ENCODE measurements at regions not wholly inside any gene's neighbourhood (a gene's known extent, or its start where the extent isn't known, plus 50 kb on each side); places are given as distances from the start of the nearest gene placed in this dataset.

GRCh38 chr1:204760757-204761156 lies 75.2 kb upstream of the LRRN2 start:
- DNase-seq (ENCODE audit: low read depth in 2 of 2) = peak in 1 of 2 donors; percentile 16
- H3K79me2 ChIP-seq (ENCODE audit: control insufficient read depth, insufficient read depth, low read length) = no peaks in the 10 kb centered on the region
- no peaks in the 10 kb centered on the region for H4K20me1 ChIP-seq (ENCODE audit: control insufficient read depth, extremely low read depth, insufficient read depth, low read length)
- no peak overlapping the region for H3K4me3 ChIP-seq (replicated peaks in 1 of 4; ENCODE audit: control extremely low read depth in 1 of 4, insufficient read depth in 1 of 4, low read depth in 3 of 4, low read length in 4 of 4)
- TF ChIP-seq CTCF (conservative IDR thresholded peaks at IDR 0.05 in 1 of 2, IDR thresholded peaks at IDR 0.05 in 1 of 2; ENCODE audit: low read depth in 1 of 2, low read length in 2 of 2) (no peak), EZH2 (IDR thresholded peaks at IDR 0.05; ENCODE audit: low read length, missing control alignments) (no peak)
- no peak overlapping the region for H2AFZ ChIP-seq (ENCODE audit: low read length)
- peaks cover 4% of the 10 kb centered on the region for H3K27me3 ChIP-seq (ENCODE audit: control insufficient read depth, insufficient read depth, low read length)
- H3K9me3 ChIP-seq (ENCODE audit: control insufficient read depth, insufficient read depth, low read depth, low read length) = no peaks in the 10 kb centered on the region
- no peaks in the 10 kb centered on the region for H3K36me3 ChIP-seq (ENCODE audit: control insufficient read depth, insufficient read depth, low read length)
- H3K9ac ChIP-seq (ENCODE audit: insufficient read depth, low read length) = no peak overlapping the region
- H3K4me1 ChIP-seq (ENCODE audit: control insufficient read depth, extremely low read depth, insufficient read depth, low read length) = peaks cover 6% of the 10 kb centered on the region
- no peak overlapping the region for H3K4me2 ChIP-seq (ENCODE audit: extremely low read depth, insufficient read depth, low read length)
- H3K27ac ChIP-seq (ENCODE audit: insufficient read depth, low read length) = no peak overlapping the region

- peaks cover 12% of the 10 kb centered on the region for H3K27me3 ChIP-seq (ENCODE audit: control insufficient read depth, insufficient read depth, low read length)
- H3K4me1 ChIP-seq (ENCODE audit: control insufficient read depth, extremely low read depth, insufficient read depth, low read length) = peaks cover 6% of the 10 kb centered on the region
- H3K36me3 ChIP-seq (ENCODE audit: control insufficient read depth, insufficient read depth, low read length) = no peaks in the 10 kb centered on the region
- no peak overlapping the region for H3K27ac ChIP-seq (ENCODE audit: insufficient read depth, low read length)
- H3K9ac ChIP-seq (ENCODE audit: insufficient read depth, low read length) = no peak overlapping the region
- peak; percentile 47 to 89 for DNase-seq (ENCODE audit: low read depth in 2 of 2)
- H3K4me3 ChIP-seq (replicated peaks in 1 of 4; ENCODE audit: control extremely low read depth in 1 of 4, insufficient read depth in 1 of 4, low read depth in 3 of 4, low read length in 4 of 4) = no peak overlapping the region
- no peaks in the 10 kb centered on the region for H4K20me1 ChIP-seq (ENCODE audit: control insufficient read depth, extremely low read depth, insufficient read depth, low read length)
- no peaks in the 10 kb centered on the region for H3K9me3 ChIP-seq (ENCODE audit: control insufficient read depth, insufficient read depth, low read depth, low read length)
- H2AFZ ChIP-seq (ENCODE audit: low read length) = peak overlapping the region; percentile 17
- H3K79me2 ChIP-seq (ENCODE audit: control insufficient read depth, insufficient read depth, low read length) = no peaks in the 10 kb centered on the region
- H3K4me2 ChIP-seq (ENCODE audit: extremely low read depth, insufficient read depth, low read length) = peak overlapping the region; percentile 49
- TF ChIP-seq CTCF (conservative IDR thresholded peaks at IDR 0.05 in 1 of 2, IDR thresholded peaks at IDR 0.05 in 1 of 2; ENCODE audit: low read depth in 1 of 2, low read length in 2 of 2) = peak; percentile 58 to 72
- no peak for TF ChIP-seq EZH2 (IDR thresholded peaks at IDR 0.05; ENCODE audit: low read length, missing control alignments)
These were observed 78.4 kb upstream of the LRRN2 start for GRCh38 chr1:204763773-204764427.

GRCh38 chr1:204769997-204770396 lies 84.5 kb upstream of the LRRN2 start:
- H3K9ac ChIP-seq (ENCODE audit: insufficient read depth, low read length) = no peak overlapping the region
- no peak overlapping the region for H3K4me3 ChIP-seq (replicated peaks in 1 of 4; ENCODE audit: control extremely low read depth in 1 of 4, insufficient read depth in 1 of 4, low read depth in 3 of 4, low read length in 4 of 4)
- H3K79me2 ChIP-seq (ENCODE audit: control insufficient read depth, insufficient read depth, low read length) = no peaks in the 10 kb centered on the region
- DNase-seq (ENCODE audit: low read depth in 2 of 2) = peak in 1 of 2 donors; percentile 3
- H3K36me3 ChIP-seq (ENCODE audit: control insufficient read depth, insufficient read depth, low read length) = no peaks in the 10 kb centered on the region
- peaks cover 29% of the 10 kb centered on the region for H3K27me3 ChIP-seq (ENCODE audit: control insufficient read depth, insufficient read depth, low read length)
- H3K9me3 ChIP-seq (ENCODE audit: control insufficient read depth, insufficient read depth, low read depth, low read length) = no peaks in the 10 kb centered on the region
- no peak overlapping the region for H3K4me2 ChIP-seq (ENCODE audit: extremely low read depth, insufficient read depth, low read length)
- H3K27ac ChIP-seq (ENCODE audit: insufficient read depth, low read length) = no peak overlapping the region
- no peaks in the 10 kb centered on the region for H3K4me1 ChIP-seq (ENCODE audit: control insufficient read depth, extremely low read depth, insufficient read depth, low read length)
- H2AFZ ChIP-seq (ENCODE audit: low read length) = no peak overlapping the region
- no peaks in the 10 kb centered on the region for H4K20me1 ChIP-seq (ENCODE audit: control insufficient read depth, extremely low read depth, insufficient read depth, low read length)
- TF ChIP-seq EZH2 (IDR thresholded peaks at IDR 0.05; ENCODE audit: low read length, missing control alignments) (no peak), CTCF (conservative IDR thresholded peaks at IDR 0.05 in 1 of 2, IDR thresholded peaks at IDR 0.05 in 1 of 2; ENCODE audit: low read depth in 1 of 2, low read length in 2 of 2) (no peak)

Measured in fibroblast of lung (primary cell).